Karpas-422 (cell line): ENCODE measurements at regions not wholly inside any gene's neighbourhood (a gene's known extent, or its start where the extent isn't known, plus 50 kb on each side); places are given as distances from the start of the nearest gene placed in this dataset.

Source experiments
- DNase-seq: peaks from one replicate; pipeline ENCODE4 v3.0.0-alpha.2; 2015
- H2AFZ ChIP-seq: fragments of 200-600 bp; sonication (generic); 2 replicates; pipeline ENCODE4 v1.6.1; 2014; ENCODE audit warnings: antibody characterized with exemption, low read length, mixed read lengths
- H3K27ac ChIP-seq: fragments of 200-600 bp; sonication (generic); 2 replicates; pipeline ENCODE4 v1.5.1; 2014; ENCODE audit warnings: mild to moderate bottlenecking, low read length, moderate library complexity
- H3K27me3 ChIP-seq: fragments of 200-600 bp; sonication (generic); 2 replicates; pipeline ENCODE4 v1.6.1; 2014; ENCODE audit warnings: low read length, mixed read lengths
- H3K36me3 ChIP-seq: fragments of 200-600 bp; sonication (generic); 2 replicates; pipeline ENCODE4 v1.6.1; 2014; ENCODE audit warnings: low read length, mixed read lengths; ENCODE audit not compliant: insufficient read depth
- H3K4me1 ChIP-seq: fragments of 200-600 bp; sonication (generic); 2 replicates; pipeline ENCODE4 v1.6.1; 2014; ENCODE audit warnings: mild to moderate bottlenecking, low read length, mixed read lengths
- H3K4me2 ChIP-seq: fragments of 200-600 bp; sonication (generic); 2 replicates; pipeline ENCODE4 v1.6.1; 2014; ENCODE audit warnings: low read length, low read depth, mild to moderate bottlenecking; ENCODE audit not compliant: poor library complexity, severe bottlenecking
- H3K4me3 ChIP-seq: fragments of 200-600 bp; sonication (generic); 2 replicates; pipeline ENCODE4 v1.5.1; 2014; ENCODE audit warnings: mild to moderate bottlenecking, antibody characterized with exemption, low read length, mixed read lengths
- H3K79me2 ChIP-seq: fragments of 200-600 bp; sonication (generic); 2 replicates; pipeline ENCODE4 v1.6.1; 2014; ENCODE audit warnings: mild to moderate bottlenecking, low read length, mixed read lengths
- H3K9ac ChIP-seq: fragments of 200-600 bp; sonication (generic); 2 replicates; pipeline ENCODE4 v1.6.0; 2014; ENCODE audit warnings: low read length
- H3K9me2 ChIP-seq: fragments of 200-600 bp; sonication (generic), shearing (Covaris generic); replicated peaks from 2 replicates; pipeline ENCODE4 v1.6.0; 2014; ENCODE audit warnings: mild to moderate bottlenecking, low read length, moderate library complexity; ENCODE audit not compliant: insufficient read depth
- H3K9me3 ChIP-seq: fragments of 300-700, 200-600 bp; sonication (generic); 2 replicates; pipeline ENCODE4 v1.6.1; 2014; ENCODE audit warnings: low read length, mixed read lengths
- H4K20me1 ChIP-seq: fragments of 200-600 bp; sonication (generic); 2 replicates; pipeline ENCODE4 v1.6.1; 2014; ENCODE audit warnings: mild to moderate bottlenecking, antibody characterized with exemption, low read length, low read depth; ENCODE audit not compliant: insufficient read depth

GRCh38 chr5:167968837-167969236 is 322.6 kb upstream of the WWC1 start:
- Histone ChIP-seq H3K4me2 (no peak overlapping the region), H2AFZ (no peak overlapping the region), H3K4me1 (no peaks in the 10 kb centered on the region), H3K36me3 (no peaks in the 10 kb centered on the region), H3K9ac (no peak overlapping the region), H3K79me2 (no peaks in the 10 kb centered on the region), H3K27me3 (no peaks in the 10 kb centered on the region), H3K27ac (no peak overlapping the region), H4K20me1 (no peaks in the 10 kb centered on the region), H3K4me3 (no peak overlapping the region), H3K9me3 (no peaks in the 10 kb centered on the region), H3K9me2 (no peaks in the 10 kb centered on the region)
- no peak for DNase-seq

DNA sequence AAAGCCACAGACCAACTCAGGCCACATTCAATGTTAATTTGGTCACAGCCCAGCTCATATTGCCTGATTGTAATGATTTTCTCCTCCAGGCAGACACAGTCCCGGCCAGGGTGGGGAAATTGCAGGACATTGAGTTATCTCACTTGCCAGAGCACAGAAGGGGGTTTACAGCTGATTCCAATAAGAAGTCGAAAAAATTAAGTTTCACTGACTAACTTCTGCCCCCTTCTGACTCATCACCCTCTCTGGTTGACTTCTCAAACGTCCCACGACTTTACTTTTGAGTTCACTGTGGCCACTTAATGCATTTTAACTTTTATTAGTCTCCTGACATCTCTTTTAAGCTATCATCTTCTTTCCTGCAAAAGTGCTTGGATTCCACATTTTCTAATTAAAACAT is 321.4 kb upstream of the WWC1 start:
- Histone ChIP-seq H3K9ac (no peak overlapping the region), H3K9me3 (no peaks in the 10 kb centered on the region), H3K9me2 (no peaks in the 10 kb centered on the region), H3K4me2 (no peak overlapping the region), H4K20me1 (no peaks in the 10 kb centered on the region), H3K4me3 (no peak overlapping the region), H3K27me3 (no peaks in the 10 kb centered on the region), H2AFZ (no peak overlapping the region), H3K79me2 (no peaks in the 10 kb centered on the region), H3K36me3 (no peaks in the 10 kb centered on the region), H3K27ac (no peak overlapping the region), H3K4me1 (no peaks in the 10 kb centered on the region)
- no peak for DNase-seq

- no peak overlapping the region for H3K4me2 ChIP-seq
- no peak overlapping the region for H3K27ac ChIP-seq
- no peak for DNase-seq
- H4K20me1 ChIP-seq: no peaks in the 10 kb centered on the region
- no peaks in the 10 kb centered on the region for H3K27me3 ChIP-seq
- H3K36me3 ChIP-seq: no peaks in the 10 kb centered on the region
- H3K4me3 ChIP-seq: no peak overlapping the region
- no peak overlapping the region for H3K9ac ChIP-seq
- no peaks in the 10 kb centered on the region for H3K4me1 ChIP-seq
- H3K9me2 ChIP-seq: no peaks in the 10 kb centered on the region
- H3K79me2 ChIP-seq: no peaks in the 10 kb centered on the region
- no peak overlapping the region for H2AFZ ChIP-seq
- no peaks in the 10 kb centered on the region for H3K9me3 ChIP-seq
Measured at GRCh38 chr5:167971706-167972105, 319.7 kb upstream of the WWC1 start.

DNA sequence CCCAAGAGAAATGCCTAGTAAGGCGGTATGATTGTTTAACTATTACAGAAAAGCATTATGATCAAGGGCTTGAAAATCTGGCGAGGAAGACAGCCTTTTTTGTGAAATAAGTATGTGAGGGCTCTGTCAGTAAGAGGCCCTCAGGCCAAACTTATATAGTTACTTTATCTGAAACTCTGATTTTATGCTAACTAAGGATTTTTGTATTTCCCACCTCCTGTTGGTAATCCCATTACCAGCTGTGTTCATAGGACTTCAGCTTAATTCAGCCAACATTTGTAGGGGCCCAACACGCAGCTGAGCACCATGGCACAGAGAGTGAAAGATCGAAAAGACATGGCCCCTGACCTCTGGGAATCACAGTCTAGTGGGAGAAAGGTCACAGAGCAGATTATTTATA is 318.3 kb upstream of the WWC1 start:
- no peaks in the 10 kb centered on the region for H3K36me3 ChIP-seq
- no peak overlapping the region for H3K9ac ChIP-seq
- DNase-seq: no peak
- no peak overlapping the region for H3K4me3 ChIP-seq
- no peak overlapping the region for H3K27ac ChIP-seq
- no peak overlapping the region for H2AFZ ChIP-seq
- H3K4me2 ChIP-seq: no peak overlapping the region
- no peaks in the 10 kb centered on the region for H4K20me1 ChIP-seq
- no peaks in the 10 kb centered on the region for H3K27me3 ChIP-seq
- no peaks in the 10 kb centered on the region for H3K79me2 ChIP-seq
- H3K4me1 ChIP-seq: no peaks in the 10 kb centered on the region
- no peaks in the 10 kb centered on the region for H3K9me2 ChIP-seq
- no peaks in the 10 kb centered on the region for H3K9me3 ChIP-seq

- H3K9me2 ChIP-seq: no peaks in the 10 kb centered on the region
- H3K9ac ChIP-seq: no peak overlapping the region
- no peaks in the 10 kb centered on the region for H3K4me1 ChIP-seq
- H3K36me3 ChIP-seq: no peaks in the 10 kb centered on the region
- H2AFZ ChIP-seq: no peak overlapping the region
- no peak for DNase-seq
- no peak overlapping the region for H3K27ac ChIP-seq
- no peaks in the 10 kb centered on the region for H3K27me3 ChIP-seq
- H3K9me3 ChIP-seq: no peaks in the 10 kb centered on the region
- no peak overlapping the region for H3K4me2 ChIP-seq
- H4K20me1 ChIP-seq: no peaks in the 10 kb centered on the region
- no peak overlapping the region for H3K4me3 ChIP-seq
- H3K79me2 ChIP-seq: no peaks in the 10 kb centered on the region
Measured at GRCh38 chr5:167984951-167985350, 306.5 kb upstream of the WWC1 start.

GRCh38 chr5:167985373-167985772 is 306.1 kb upstream of the WWC1 start:
- Histone ChIP-seq H3K79me2 (no peaks in the 10 kb centered on the region), H3K4me1 (no peaks in the 10 kb centered on the region), H3K4me3 (no peak overlapping the region), H4K20me1 (no peaks in the 10 kb centered on the region), H2AFZ (no peak overlapping the region), H3K27ac (no peak overlapping the region), H3K36me3 (no peaks in the 10 kb centered on the region), H3K27me3 (no peaks in the 10 kb centered on the region), H3K9ac (no peak overlapping the region), H3K9me3 (no peaks in the 10 kb centered on the region), H3K4me2 (no peak overlapping the region), H3K9me2 (no peaks in the 10 kb centered on the region)
- DNase-seq: no peak

- no peak overlapping the region for H3K4me3 ChIP-seq
- H3K36me3 ChIP-seq: no peaks in the 10 kb centered on the region
- H3K9me3 ChIP-seq: no peaks in the 10 kb centered on the region
- H2AFZ ChIP-seq: no peak overlapping the region
- H3K27me3 ChIP-seq: no peaks in the 10 kb centered on the region
- no peaks in the 10 kb centered on the region for H4K20me1 ChIP-seq
- H3K27ac ChIP-seq: no peak overlapping the region
- no peak overlapping the region for H3K9ac ChIP-seq
- no peaks in the 10 kb centered on the region for H3K79me2 ChIP-seq
- no peak overlapping the region for H3K4me2 ChIP-seq
- no peaks in the 10 kb centered on the region for H3K9me2 ChIP-seq
- no peak for DNase-seq
- H3K4me1 ChIP-seq: no peaks in the 10 kb centered on the region
Measured at GRCh38 chr5:167987490-167988280, 303.8 kb upstream of the WWC1 start.

- no peak for DNase-seq
- Histone ChIP-seq H3K9me2 (no peaks in the 10 kb centered on the region), H3K27ac (no peak overlapping the region), H3K4me2 (no peak overlapping the region), H3K9ac (no peak overlapping the region), H3K9me3 (no peaks in the 10 kb centered on the region), H3K79me2 (no peaks in the 10 kb centered on the region), H3K4me1 (no peaks in the 10 kb centered on the region), H3K36me3 (no peaks in the 10 kb centered on the region), H4K20me1 (no peaks in the 10 kb centered on the region), H3K27me3 (no peaks in the 10 kb centered on the region), H2AFZ (no peak overlapping the region), H3K4me3 (no peak overlapping the region)
Measured at GRCh38 chr5:167992868-167993267, 298.6 kb upstream of the WWC1 start.
